PC-9 (cell line): ENCODE measurements at regions not wholly inside any gene's neighbourhood (a gene's known extent, or its start where the extent isn't known, plus 50 kb on each side); places are given as distances from the start of the nearest gene placed in this dataset.

Experiments
- EZH2 ChIP-seq: fragments of 200-600 bp; sonication (generic); IDR thresholded peaks from 2 replicates; pipeline ENCODE4 v1.8.0; 2017; ENCODE audit warnings: antibody characterized with exemption, low read depth
- TF ChIP-seq, protein P1 (sequence below): fragments of 200-600 bp; sonication (generic); conservative IDR thresholded peaks from 2 replicates; pipeline ENCODE4 v1.6.1; 2017; ENCODE audit warnings: mixed run types, antibody characterized with exemption, mild to moderate bottlenecking, moderate library complexity

DNA sequence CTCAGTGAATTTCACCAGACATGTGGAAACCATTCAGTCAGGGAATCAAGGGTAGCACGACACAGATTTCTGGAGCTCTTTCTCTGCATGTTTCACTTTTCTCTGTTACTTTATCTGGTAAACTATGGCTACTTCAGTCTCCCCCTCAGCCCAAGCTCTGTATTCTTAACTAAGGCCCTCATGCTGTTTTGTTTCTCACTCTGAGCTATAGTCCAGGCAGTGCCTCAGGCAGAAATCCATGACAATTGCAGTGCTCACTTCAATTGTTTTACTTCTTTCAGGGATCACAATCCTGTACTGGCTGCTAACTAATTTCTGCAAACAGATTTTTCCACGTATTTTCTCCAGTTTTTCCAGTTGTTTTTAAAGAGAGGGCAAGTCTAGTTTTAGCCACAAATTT, 1599.9 kb upstream of the LRRTM3 start:
- TF ChIP-seq, protein P1, sequence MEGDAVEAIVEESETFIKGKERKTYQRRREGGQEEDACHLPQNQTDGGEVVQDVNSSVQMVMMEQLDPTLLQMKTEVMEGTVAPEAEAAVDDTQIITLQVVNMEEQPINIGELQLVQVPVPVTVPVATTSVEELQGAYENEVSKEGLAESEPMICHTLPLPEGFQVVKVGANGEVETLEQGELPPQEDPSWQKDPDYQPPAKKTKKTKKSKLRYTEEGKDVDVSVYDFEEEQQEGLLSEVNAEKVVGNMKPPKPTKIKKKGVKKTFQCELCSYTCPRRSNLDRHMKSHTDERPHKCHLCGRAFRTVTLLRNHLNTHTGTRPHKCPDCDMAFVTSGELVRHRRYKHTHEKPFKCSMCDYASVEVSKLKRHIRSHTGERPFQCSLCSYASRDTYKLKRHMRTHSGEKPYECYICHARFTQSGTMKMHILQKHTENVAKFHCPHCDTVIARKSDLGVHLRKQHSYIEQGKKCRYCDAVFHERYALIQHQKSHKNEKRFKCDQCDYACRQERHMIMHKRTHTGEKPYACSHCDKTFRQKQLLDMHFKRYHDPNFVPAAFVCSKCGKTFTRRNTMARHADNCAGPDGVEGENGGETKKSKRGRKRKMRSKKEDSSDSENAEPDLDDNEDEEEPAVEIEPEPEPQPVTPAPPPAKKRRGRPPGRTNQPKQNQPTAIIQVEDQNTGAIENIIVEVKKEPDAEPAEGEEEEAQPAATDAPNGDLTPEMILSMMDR: no peak
- TF ChIP-seq EZH2: no peak
